HCT116 (cell line): ENCODE measurements at regions not wholly inside any gene's neighbourhood (a gene's known extent, or its start where the extent isn't known, plus 50 kb on each side); places are given as distances from the start of the nearest gene placed in this dataset.

Experiments used
- ATAC-seq: fragments of 200-7000 bp; cut with Tn5 transposase; 2 replicates; pipeline ENCODE4 v1.9.1; 2020; ENCODE audit warnings: mild to moderate bottlenecking, moderate library complexity
- BruUV-seq: library from RNA; stranded (reverse); fragments of 400-500 nt; replicated peaks from 2 replicates; lab custom pipeline; 2021; lab: Mats Ljungman, UMichigan
- CTCF ChIA-PET: fragments of 300-600 bp; sonication (Branson Sonifier 250); formaldehyde crosslinking; loops from one replicate; lab custom pipeline; 2021; ENCODE audit warnings: antibody characterized with exemption; lab: Charles Lee
- POLR2A ChIA-PET: fragments of 300-600, 350-600 bp; sonication (Branson Sonifier 250); formaldehyde crosslinking; loops from one replicate; lab custom pipeline; 2021; ENCODE audit warnings: antibody characterized with exemption; lab: Charles Lee
- RAD21 ChIA-PET, 2 experiments: fragments of 300-600 bp; sonication (Branson Sonifier 250); formaldehyde crosslinking; loops; one replicate each; lab custom pipeline; 2023; ENCODE audit warnings: low total read pairs in 2 of 2; ENCODE audit not compliant: uncharacterized antibody in 2 of 2, unreplicated experiment in 2 of 2, low non-redundant PET in 1 of 2; lab: Charles Lee
- DNase-seq: peaks from one replicate; pipeline ENCODE4 v3.0.0-alpha.2; 2010; ENCODE audit warnings: low read depth, low spot score
- H2AFZ ChIP-seq: fragments of 200-600 bp; shearing (Covaris generic), sonication (generic); 2 replicates; pipeline ENCODE4 v1.6.1; 2017; ENCODE audit warnings: low read depth, mixed run types, mixed read lengths, antibody characterized with exemption, low read length; ENCODE audit not compliant: poor library complexity, severe bottlenecking
- H3K27ac ChIP-seq: 2 replicates; pipeline ENCODE4 v1.5.1; 2012; ENCODE audit warnings: low read depth, low read length
- H3K27me3 ChIP-seq: fragments of 200-600 bp; sonication (generic); 2 replicates; pipeline ENCODE4 v1.6.1; 2016; ENCODE audit warnings: mixed run types, low read length, mixed read lengths; ENCODE audit not compliant: insufficient read depth
- H3K36me3 ChIP-seq, 2 experiments: fragments of 200-500 bp in 1 of 2; fragments of 200-600 bp in 1 of 2; sonication (Bioruptor generic) in 1 of 2; sonication (generic) in 1 of 2; 2 replicates each; pipeline versions ENCODE4 v1.5.1 to v1.6.1; 2014 to 2016; ENCODE audit warnings: low read length in 2 of 2, inconsistent platforms in 1 of 2, mixed read lengths in 1 of 2, mixed run types in 1 of 2; ENCODE audit not compliant: insufficient read depth in 2 of 2, control insufficient read depth in 1 of 2
- H3K4me1 ChIP-seq, 2 experiments: fragments of 200-600 bp in 1 of 2; sonication (generic) in 1 of 2; 2 replicates each; pipeline versions ENCODE4 v1.5.1 to v1.6.1; 2012 to 2017; ENCODE audit warnings: low read length in 2 of 2, inconsistent platforms in 1 of 2, mild to moderate bottlenecking in 1 of 2, mixed read lengths in 1 of 2, mixed run types in 1 of 2, moderate library complexity in 1 of 2; ENCODE audit not compliant: insufficient read depth in 2 of 2, control insufficient read depth in 1 of 2
- H3K4me2 ChIP-seq: fragments of 200-600 bp; sonication (generic); 2 replicates; pipeline ENCODE4 v1.6.1; 2017; ENCODE audit warnings: mixed run types, low read length, mixed read lengths
- H3K4me3 ChIP-seq, 2 experiments: fragments of 200-600 bp in 1 of 2; sonication (generic) in 1 of 2; replicated peaks in 1 of 2; 2 replicates each; pipeline ENCODE4 v1.5.1; 2011 to 2016; ENCODE audit warnings: low read length in 2 of 2, control low read depth in 1 of 2, low read depth in 1 of 2, mild to moderate bottlenecking in 1 of 2, mixed read lengths in 1 of 2, mixed run types in 1 of 2
- H3K79me2 ChIP-seq: fragments of 200-600 bp; sonication (generic); 2 replicates; pipeline ENCODE4 v1.6.1; 2017; ENCODE audit warnings: mild to moderate bottlenecking, mixed run types, low read length, moderate library complexity, mixed read lengths; ENCODE audit not compliant: insufficient read depth
- H3K9ac ChIP-seq: fragments of 200-600 bp; sonication (generic); 2 replicates; pipeline ENCODE4 v1.6.1; 2016; ENCODE audit warnings: low read length, mixed read lengths
- H3K9me2 ChIP-seq: fragments of 200-600 bp; sonication (generic), shearing (Covaris generic); 2 replicates; pipeline ENCODE4 v1.6.1; 2017; ENCODE audit warnings: mixed run types, mild to moderate bottlenecking, moderate library complexity; ENCODE audit not compliant: insufficient read depth
- H3K9me3 ChIP-seq, 2 experiments: fragments of 200-500 bp in 1 of 2; fragments of 200-600 bp in 1 of 2; sonication (Bioruptor generic) in 1 of 2; sonication (generic) in 1 of 2; 2 replicates each; pipeline ENCODE4 v1.6.1; 2014 to 2017; ENCODE audit warnings: low read length in 2 of 2, mixed read lengths in 2 of 2, inconsistent platforms in 1 of 2, low read depth in 1 of 2, mild to moderate bottlenecking in 1 of 2, mixed run types in 1 of 2, moderate library complexity in 1 of 2; ENCODE audit not compliant: control insufficient read depth in 1 of 2, insufficient read depth in 1 of 2
- H4K20me1 ChIP-seq: fragments of 200-600 bp; sonication (generic), shearing (Covaris generic); 2 replicates; pipeline ENCODE4 v1.6.1; 2017; ENCODE audit warnings: mixed run types, mild to moderate bottlenecking, moderate library complexity; ENCODE audit not compliant: insufficient read depth
- CBX3 ChIP-seq: IDR thresholded peaks from 2 replicates; pipeline ENCODE4 v1.6.1; 2012; ENCODE audit warnings: low read depth
- EZH2phosphoT487 ChIP-seq: fragments of 200-600 bp; IDR thresholded peaks from 2 replicates; pipeline ENCODE4 v1.6.1; 2018; ENCODE audit warnings: antibody characterized with exemption, borderline replicate concordance
- MAX ChIP-seq: IDR thresholded peaks from 2 replicates; pipeline ENCODE4 v1.6.1; 2012
- POLR2AphosphoS5 ChIP-seq: IDR thresholded peaks from 2 replicates; pipeline ENCODE4 v1.6.1; 2011; ENCODE audit warnings: mild to moderate bottlenecking, low read depth, low read length, moderate library complexity
- RAD21 ChIP-seq: IDR thresholded peaks from 2 replicates; pipeline ENCODE4 v1.6.1; 2012; ENCODE audit warnings: low read depth, mild to moderate bottlenecking
- SIN3A ChIP-seq: IDR thresholded peaks from 2 replicates; pipeline ENCODE4 v1.6.1; 2012; ENCODE audit warnings: low read depth
- SRF ChIP-seq: IDR thresholded peaks from 2 replicates; pipeline ENCODE4 v1.6.1; 2012; ENCODE audit warnings: low read depth
- YY1 ChIP-seq: IDR thresholded peaks from 2 replicates; pipeline ENCODE4 v1.6.1; 2011; ENCODE audit warnings: low read length, low read depth, moderate library complexity, mild to moderate bottlenecking; ENCODE audit not compliant: insufficient replicate concordance; ENCODE audit errors: extremely low read depth
- ZFX ChIP-seq: fragments of 450-650 bp; IDR thresholded peaks from 2 replicates; pipeline ENCODE4 v1.6.1; 2017
- intact Hi-C: fragments of 100-400 bp; cut with micrococcal nuclease; formaldehyde crosslinking; loops from 2 replicates; pipeline ENCODE4 v1.10.0; 2022
- TF ChIP-seq, protein P1 (sequence below): IDR thresholded peaks from 2 replicates; pipeline ENCODE4 v1.6.1; 2012; ENCODE audit warnings: low read depth

DNA sequence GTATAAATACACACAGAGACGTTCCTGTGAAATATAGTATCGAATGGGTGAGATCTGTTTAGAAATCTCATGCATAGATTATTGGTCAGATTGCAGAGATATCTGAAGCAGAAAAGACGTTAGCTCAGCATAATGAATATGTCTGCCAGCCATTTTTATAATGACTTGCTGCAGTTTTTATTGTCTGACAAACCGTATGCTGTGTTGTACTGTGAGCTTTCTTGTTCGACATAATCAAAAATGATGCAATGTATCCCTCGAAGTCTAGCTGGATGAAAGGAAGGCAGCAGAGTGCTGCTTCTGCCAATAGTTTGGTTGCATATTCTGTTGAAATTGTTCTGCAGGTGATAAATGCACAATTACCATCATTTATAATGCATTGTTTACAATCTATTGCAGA is 514.9 kb upstream of the ARRDC3 start:
- Histone ChIP-seq H3K4me2 (no peak overlapping the region), H3K79me2 (no peaks in the 10 kb centered on the region), H3K4me1 (no peaks in the 10 kb centered on the region), H3K27ac (no peak overlapping the region), H3K27me3 (no peaks in the 10 kb centered on the region), H2AFZ (no peak overlapping the region), H4K20me1 (no peaks in the 10 kb centered on the region), H3K36me3 (no peaks in the 10 kb centered on the region), H3K9me2 (no peaks in the 10 kb centered on the region), H3K4me3 (no peak overlapping the region), H3K9me3 (no peaks in the 10 kb centered on the region), H3K9ac (no peak overlapping the region)
- RAD21 ChIA-PET, result no interaction called here
- POLR2A ChIA-PET, result no interaction called here
- TF ChIP-seq EZH2phosphoT487 (no peak), MAX (no peak), CBX3 (no peak), RAD21 (no peak), ZFX (no peak), YY1 (no peak), POLR2AphosphoS5 (no peak), SIN3A (no peak), SRF (no peak)
- TF ChIP-seq, protein P1, sequence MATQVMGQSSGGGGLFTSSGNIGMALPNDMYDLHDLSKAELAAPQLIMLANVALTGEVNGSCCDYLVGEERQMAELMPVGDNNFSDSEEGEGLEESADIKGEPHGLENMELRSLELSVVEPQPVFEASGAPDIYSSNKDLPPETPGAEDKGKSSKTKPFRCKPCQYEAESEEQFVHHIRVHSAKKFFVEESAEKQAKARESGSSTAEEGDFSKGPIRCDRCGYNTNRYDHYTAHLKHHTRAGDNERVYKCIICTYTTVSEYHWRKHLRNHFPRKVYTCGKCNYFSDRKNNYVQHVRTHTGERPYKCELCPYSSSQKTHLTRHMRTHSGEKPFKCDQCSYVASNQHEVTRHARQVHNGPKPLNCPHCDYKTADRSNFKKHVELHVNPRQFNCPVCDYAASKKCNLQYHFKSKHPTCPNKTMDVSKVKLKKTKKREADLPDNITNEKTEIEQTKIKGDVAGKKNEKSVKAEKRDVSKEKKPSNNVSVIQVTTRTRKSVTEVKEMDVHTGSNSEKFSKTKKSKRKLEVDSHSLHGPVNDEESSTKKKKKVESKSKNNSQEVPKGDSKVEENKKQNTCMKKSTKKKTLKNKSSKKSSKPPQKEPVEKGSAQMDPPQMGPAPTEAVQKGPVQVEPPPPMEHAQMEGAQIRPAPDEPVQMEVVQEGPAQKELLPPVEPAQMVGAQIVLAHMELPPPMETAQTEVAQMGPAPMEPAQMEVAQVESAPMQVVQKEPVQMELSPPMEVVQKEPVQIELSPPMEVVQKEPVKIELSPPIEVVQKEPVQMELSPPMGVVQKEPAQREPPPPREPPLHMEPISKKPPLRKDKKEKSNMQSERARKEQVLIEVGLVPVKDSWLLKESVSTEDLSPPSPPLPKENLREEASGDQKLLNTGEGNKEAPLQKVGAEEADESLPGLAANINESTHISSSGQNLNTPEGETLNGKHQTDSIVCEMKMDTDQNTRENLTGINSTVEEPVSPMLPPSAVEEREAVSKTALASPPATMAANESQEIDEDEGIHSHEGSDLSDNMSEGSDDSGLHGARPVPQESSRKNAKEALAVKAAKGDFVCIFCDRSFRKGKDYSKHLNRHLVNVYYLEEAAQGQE, result no peak
- DNase-seq, result no peak
- no TSS peak for BruUV-seq
- intact Hi-C loops, result no loop called here
- CTCF ChIA-PET, result no interaction called here
- no peak for ATAC-seq
